Tibial nerve (tissue), 4 donors: ENCODE measurements at regions not wholly inside any gene's neighbourhood (a gene's known extent, or its start where the extent isn't known, plus 50 kb on each side); places are given as distances from the start of the nearest gene placed in this dataset.

Source experiments
- DNase-seq, 2 donors: peaks; one replicate each; pipeline ENCODE4 v3.0.0-alpha.2; 2019; ENCODE audit warnings: low spot score in 2 of 2
- H3K27ac ChIP-seq, 4 donors: fragments of 200-600 bp; sonication (generic) in 3 of 4; one replicate each; pipeline ENCODE4 v1.5.1; 2017 to 2019; ENCODE audit warnings: mild to moderate bottlenecking in 1 of 4
- H3K27me3 ChIP-seq, 2 donors: fragments of 200-600 bp; sonication (generic) in 1 of 2; one replicate each; pipeline versions ENCODE4 v1.5.1 to v1.6.0; 2017 to 2019
- H3K36me3 ChIP-seq, 3 donors: fragments of 200-600 bp; sonication (generic); one replicate each; pipeline ENCODE4 v1.5.1; 2018 to 2019
- H3K4me1 ChIP-seq, 4 donors: fragments of 200-600 bp; sonication (generic) in 3 of 4; one replicate each; pipeline ENCODE4 v1.5.1; 2017 to 2019
- H3K4me3 ChIP-seq, 4 donors: fragments of 200-600 bp; sonication (generic) in 3 of 4; one replicate each; pipeline ENCODE4 v1.5.1; 2017 to 2019; ENCODE audit warnings: mild to moderate bottlenecking in 1 of 4, moderate library complexity in 1 of 4
- H3K9me3 ChIP-seq, 4 donors: fragments of 200-600 bp; sonication (generic) in 3 of 4; one replicate each; pipeline ENCODE4 v1.5.1; 2017 to 2019
- CTCF ChIP-seq, 5 experiments: fragments of 200-600 bp in 3 of 5; fragments of 450-650 bp in 2 of 5; sonication (generic) in 3 of 5; IDR thresholded peaks; one replicate each; pipeline ENCODE4 v1.5.1; 2016 to 2019; ENCODE audit warnings: antibody characterized with exemption in 5 of 5, mild to moderate bottlenecking in 3 of 5, moderate library complexity in 2 of 5
- EP300 ChIP-seq, 2 donors: sonication (generic); formaldehyde crosslinking; IDR thresholded peaks; one replicate each; pipeline ENCODE4 v1.6.1; 2017; ENCODE audit warnings: antibody characterized with exemption in 2 of 2, mild to moderate bottlenecking in 1 of 2
- POLR2A ChIP-seq, 2 donors: fragments of 450-650 bp; IDR thresholded peaks; one replicate each; pipeline ENCODE4 v1.6.1; 2017; ENCODE audit warnings: antibody characterized with exemption in 2 of 2, mild to moderate bottlenecking in 2 of 2, moderate library complexity in 2 of 2
- WGBS, 2 donors: methylation state at CpG; one replicate each; pipeline ENCODE4 v1.1.5; 2018; 5-methylcytosine and 5-hydroxymethylcytosine counted together

GRCh38 chr4:126568652-126569570 lies 1063.8 kb upstream of the INTU start:
- no peak for DNase-seq
- 54 to 58% methylated on average over 7 of the region's 7 CpGs for WGBS, 2 donors
- Histone ChIP-seq H3K9me3 (no peaks in the 10 kb centered on the region), H3K27ac (no peak overlapping the region), H3K4me3 (no peak overlapping the region), H3K4me1 (no peaks in the 10 kb centered on the region), H3K36me3 (no peaks in the 10 kb centered on the region), H3K27me3 (no peaks in the 10 kb centered on the region)
- no peak for TF ChIP-seq POLR2A (IDR thresholded peaks at IDR 0.05)
- TF ChIP-seq CTCF (IDR thresholded peaks at IDR 0.05), result no peak
- no peak for TF ChIP-seq EP300 (IDR thresholded peaks at IDR 0.05)

- TF ChIP-seq CTCF (IDR thresholded peaks at IDR 0.05), result no peak
- TF ChIP-seq POLR2A (IDR thresholded peaks at IDR 0.05), result no peak
- TF ChIP-seq EP300 (IDR thresholded peaks at IDR 0.05), result no peak
- Histone ChIP-seq H3K4me1 (no peaks in the 10 kb centered on the region), H3K9me3 (no peaks in the 10 kb centered on the region), H3K27ac (no peak overlapping the region), H3K27me3 (no peaks in the 10 kb centered on the region), H3K4me3 (no peak overlapping the region), H3K36me3 (no peaks in the 10 kb centered on the region)
- DNase-seq, result no peak
- WGBS, 2 donors, result 73 to 77% methylated on average over 2 of the region's 2 CpGs
Observed at GRCh38 chr4:126572264-126572663, 1060.5 kb upstream of the INTU start.

- Histone ChIP-seq H3K27me3 (no peaks in the 10 kb centered on the region), H3K27ac (no peak overlapping the region), H3K4me3 (no peak overlapping the region), H3K4me1 (no peaks in the 10 kb centered on the region), H3K9me3 (peaks cover 0 to 30% (median 0%) of the 10 kb centered on the region in 4 donors), H3K36me3 (no peaks in the 10 kb centered on the region)
- WGBS, 2 donors, result 89 to 97% methylated on average over 2 of the region's 2 CpGs
- no peak for DNase-seq
- no peak for TF ChIP-seq EP300 (IDR thresholded peaks at IDR 0.05)
- TF ChIP-seq POLR2A (IDR thresholded peaks at IDR 0.05), result no peak
- TF ChIP-seq CTCF (IDR thresholded peaks at IDR 0.05), result no peak
Observed at GRCh38 chr4:126582737-126583136, 1050.0 kb upstream of the INTU start.

- Histone ChIP-seq H3K27me3 (no peaks in the 10 kb centered on the region), H3K9me3 (peaks cover 0 to 34% (median 0%) of the 10 kb centered on the region in 4 donors), H3K27ac (no peak overlapping the region), H3K36me3 (no peaks in the 10 kb centered on the region), H3K4me3 (no peak overlapping the region), H3K4me1 (no peaks in the 10 kb centered on the region)
- whole genome bisulfite sequencing, 2 donors, result 81 to 86% methylated on average over 1 of the region's 1 CpG
- no peak for DNase-seq
- TF ChIP-seq POLR2A (IDR thresholded peaks at IDR 0.05) (no peak), CTCF (IDR thresholded peaks at IDR 0.05) (no peak), EP300 (IDR thresholded peaks at IDR 0.05) (no peak)
Observed at GRCh38 chr4:126583509-126583908, 1049.2 kb upstream of the INTU start.

- Histone ChIP-seq H3K9me3 (peaks cover 0 to 9% (median 0%) of the 10 kb centered on the region in 4 donors), H3K27ac (no peak overlapping the region), H3K27me3 (no peaks in the 10 kb centered on the region), H3K36me3 (no peaks in the 10 kb centered on the region), H3K4me3 (no peak overlapping the region), H3K4me1 (no peaks in the 10 kb centered on the region)
- TF ChIP-seq EP300 (IDR thresholded peaks at IDR 0.05) (no peak), CTCF (IDR thresholded peaks at IDR 0.05) (no peak), POLR2A (IDR thresholded peaks at IDR 0.05) (no peak)
- no peak for DNase-seq
Observed at GRCh38 chr4:126591583-126591982, 1041.2 kb upstream of the INTU start.
